Activated T-cell treated with anti-CD3 and anti-CD28 coated beads, Interleukin-2, amount 50 U/mL, for 4 hours (primary cell): ENCODE measurements at regions not wholly inside any gene's neighbourhood (a gene's known extent, or its start where the extent isn't known, plus 50 kb on each side); places are given as distances from the start of the nearest gene placed in this dataset.
"Not testable (repeated sequence)": the region's sequence is repeated elsewhere in the genome, so short reads cannot be mapped to it uniquely, and the experiment has no call there.

ENCODE experiments used
- ATAC-seq, 2 donors: fragments of 200-7000 bp; cut with Tn5 transposase; one replicate each; pipeline ENCODE4 v1.10.0; 2021
- DNase-seq: peaks from one replicate; pipeline ENCODE4 v3.0.0-alpha.2; 2020
- H3K27me3 Mint-ChIP-seq: one replicate; pipeline ENCODE4 v1.8.0; 2021; ENCODE audit warnings: low read depth, mixed read lengths
- H3K36me3 Mint-ChIP-seq: one replicate; pipeline ENCODE4 v1.8.0; 2022; ENCODE audit warnings: mixed read lengths; ENCODE audit not compliant: insufficient read depth
- H3K4me1 Mint-ChIP-seq: one replicate; pipeline ENCODE4 v1.8.0; 2021; ENCODE audit warnings: low read depth, mixed read lengths
- H3K4me3 Mint-ChIP-seq: one replicate; pipeline ENCODE4 v1.8.0; 2021; ENCODE audit warnings: mild to moderate bottlenecking, moderate library complexity, mixed read lengths
- H3K9me3 Mint-ChIP-seq: one replicate; pipeline ENCODE4 v1.8.0; 2021; ENCODE audit warnings: mixed read lengths

- no peak overlapping the region for H3K4me3 Mint-ChIP-seq
- H3K9me3 Mint-ChIP-seq, result no peaks in the 10 kb centered on the region
- no peaks in the 10 kb centered on the region for H3K27me3 Mint-ChIP-seq
- DNase-seq (no peak), ATAC-seq (no peak)
- no peaks in the 10 kb centered on the region for H3K36me3 Mint-ChIP-seq
- no peaks in the 10 kb centered on the region for H3K4me1 Mint-ChIP-seq
Observed at GRCh38 chr7:54944179-54944578, 74.6 kb upstream of the EGFR start.

GRCh38 chr7:54946271-54946670 is 72.5 kb upstream of the EGFR start:
- no peaks in the 10 kb centered on the region for H3K27me3 Mint-ChIP-seq
- ATAC-seq, result no peak
- H3K4me1 Mint-ChIP-seq, result no peaks in the 10 kb centered on the region
- H3K9me3 Mint-ChIP-seq, result no peaks in the 10 kb centered on the region
- no peak for DNase-seq
- no peaks in the 10 kb centered on the region for H3K36me3 Mint-ChIP-seq
- no peak overlapping the region for H3K4me3 Mint-ChIP-seq

- H3K4me1 Mint-ChIP-seq, result no peaks in the 10 kb centered on the region
- no peak for ATAC-seq
- no peak overlapping the region for H3K4me3 Mint-ChIP-seq
- DNase-seq, result no peak
- H3K36me3 Mint-ChIP-seq, result no peaks in the 10 kb centered on the region
- H3K27me3 Mint-ChIP-seq, result no peaks in the 10 kb centered on the region
- H3K9me3 Mint-ChIP-seq, result no peaks in the 10 kb centered on the region
Observed at GRCh38 chr7:54946764-54947163, 72.1 kb upstream of the EGFR start.

- Mint-ChIP-seq H3K4me1 (no peaks in the 10 kb centered on the region), H3K4me3 (no peak overlapping the region), H3K9me3 (no peaks in the 10 kb centered on the region), H3K36me3 (no peaks in the 10 kb centered on the region), H3K27me3 (no peaks in the 10 kb centered on the region)
- no peak for DNase-seq
- ATAC-seq, result no peak
Observed at GRCh38 chr7:54947266-54947665, 71.6 kb upstream of the EGFR start.

- not testable (repeated sequence) for H3K4me3 Mint-ChIP-seq, H3K9me3 Mint-ChIP-seq, H3K36me3 Mint-ChIP-seq, ATAC-seq, DNase-seq, H3K27me3 Mint-ChIP-seq, H3K4me1 Mint-ChIP-seq
Observed at GRCh38 chr7:54949514-54949913, 69.3 kb upstream of the EGFR start.

GRCh38 chr7:54955296-54955695 is 63.5 kb upstream of the EGFR start:
- Mint-ChIP-seq H3K9me3 (no peaks in the 10 kb centered on the region), H3K36me3 (no peaks in the 10 kb centered on the region), H3K4me1 (no peaks in the 10 kb centered on the region), H3K27me3 (peaks cover 19% of the 10 kb centered on the region), H3K4me3 (no peak overlapping the region)
- DNase-seq, result no peak
- no peak for ATAC-seq

- Mint-ChIP-seq H3K27me3 (peaks cover 19% of the 10 kb centered on the region), H3K36me3 (no peaks in the 10 kb centered on the region), H3K4me1 (no peaks in the 10 kb centered on the region), H3K4me3 (no peak overlapping the region), H3K9me3 (no peaks in the 10 kb centered on the region)
- DNase-seq (no peak), ATAC-seq (no peak)
Observed at GRCh38 chr7:54955696-54956420, 63.0 kb upstream of the EGFR start.

- no peak for DNase-seq
- ATAC-seq, result no peak
- Mint-ChIP-seq H3K4me3 (no peak overlapping the region), H3K27me3 (peaks cover 19% of the 10 kb centered on the region), H3K9me3 (no peaks in the 10 kb centered on the region), H3K4me1 (no peaks in the 10 kb centered on the region), H3K36me3 (no peaks in the 10 kb centered on the region)
Observed at GRCh38 chr7:54956865-54957264, 62.0 kb upstream of the EGFR start.

GRCh38 chr7:54960517-54960916 is 58.3 kb upstream of the EGFR start:
- H3K9me3 Mint-ChIP-seq, result no peaks in the 10 kb centered on the region
- DNase-seq (no peak), ATAC-seq (no peak)
- H3K27me3 Mint-ChIP-seq, result peaks cover 16% of the 10 kb centered on the region
- no peak overlapping the region for H3K4me3 Mint-ChIP-seq
- no peaks in the 10 kb centered on the region for H3K36me3 Mint-ChIP-seq
- H3K4me1 Mint-ChIP-seq, result no peaks in the 10 kb centered on the region

- H3K27me3 Mint-ChIP-seq, result peaks cover 16% of the 10 kb centered on the region
- H3K4me3 Mint-ChIP-seq, result no peak overlapping the region
- no peaks in the 10 kb centered on the region for H3K36me3 Mint-ChIP-seq
- H3K9me3 Mint-ChIP-seq, result no peaks in the 10 kb centered on the region
- ATAC-seq, result no peak
- DNase-seq, result no peak
- H3K4me1 Mint-ChIP-seq, result no peaks in the 10 kb centered on the region
Observed at GRCh38 chr7:54961391-54961790, 57.4 kb upstream of the EGFR start.

GRCh38 chr7:54963155-54963554 is 55.7 kb upstream of the EGFR start:
- Mint-ChIP-seq H3K4me1 (no peaks in the 10 kb centered on the region), H3K4me3 (no peak overlapping the region), H3K27me3 (peaks cover 10% of the 10 kb centered on the region), H3K9me3 (no peaks in the 10 kb centered on the region), H3K36me3 (no peaks in the 10 kb centered on the region)
- DNase-seq (no peak), ATAC-seq (no peak)

GRCh38 chr7:54964136-54964535 is 54.7 kb upstream of the EGFR start:
- Mint-ChIP-seq H3K9me3 (no peaks in the 10 kb centered on the region), H3K27me3 (peaks cover 7% of the 10 kb centered on the region), H3K4me3 (no peak overlapping the region), H3K4me1 (no peaks in the 10 kb centered on the region), H3K36me3 (no peaks in the 10 kb centered on the region)
- DNase-seq (no peak), ATAC-seq (no peak)

GRCh38 chr7:54967377-54967776 is 51.4 kb upstream of the EGFR start:
- peaks cover 14% of the 10 kb centered on the region for H3K27me3 Mint-ChIP-seq
- no peak for DNase-seq
- H3K4me3 Mint-ChIP-seq, result no peak overlapping the region
- ATAC-seq, result no peak
- peaks cover 3% of the 10 kb centered on the region for H3K9me3 Mint-ChIP-seq
- no peaks in the 10 kb centered on the region for H3K36me3 Mint-ChIP-seq
- H3K4me1 Mint-ChIP-seq, result no peaks in the 10 kb centered on the region

GRCh38 chr7:54968018-54968417 is 50.8 kb upstream of the EGFR start:
- Mint-ChIP-seq H3K9me3 (peaks cover 8% of the 10 kb centered on the region), H3K4me3 (no peak overlapping the region), H3K4me1 (no peaks in the 10 kb centered on the region), H3K36me3 (no peaks in the 10 kb centered on the region), H3K27me3 (peaks cover 14% of the 10 kb centered on the region)
- no peak for ATAC-seq
- DNase-seq, result no peak
